CD8-positive, alpha-beta memory T cell (primary cell): ENCODE measurements at regions not wholly inside any gene's neighbourhood (a gene's known extent, or its start where the extent isn't known, plus 50 kb on each side); places are given as distances from the start of the nearest gene placed in this dataset.

ENCODE experiments used
- CTCF ChIA-PET: fragments of 350-600 bp; sonication (Branson Sonifier 250); formaldehyde crosslinking; loops from one replicate; lab custom pipeline; 2021; ENCODE audit warnings: antibody characterized with exemption; lab: Charles Lee
- POLR2A ChIA-PET: fragments of 350-600 bp; sonication (Branson Sonifier 250); formaldehyde crosslinking; loops from one replicate; lab custom pipeline; 2021; ENCODE audit warnings: antibody characterized with exemption; lab: Charles Lee
- DNase-seq, 5 donors: peaks; one replicate each; pipeline versions ENCODE4 v3.0.0 to v3.0.0-alpha.2; 2020 to 2022; ENCODE audit warnings: mixed read lengths in 1 of 5
- H3K27ac ChIP-seq: one replicate; pipeline ENCODE4 v1.7.0; 2013; ENCODE audit warnings: low read depth, mild to moderate bottlenecking, low read length, moderate library complexity
- H3K27me3 ChIP-seq: 2 replicates; pipeline ENCODE4 v1.7.0; 2013; ENCODE audit warnings: low read length, mild to moderate bottlenecking; ENCODE audit not compliant: insufficient read depth, poor library complexity, severe bottlenecking
- H3K36me3 ChIP-seq: 2 replicates; pipeline ENCODE4 v1.7.0; 2013; ENCODE audit warnings: mild to moderate bottlenecking, low read length, moderate library complexity; ENCODE audit not compliant: insufficient read depth
- H3K4me1 ChIP-seq: 2 replicates; pipeline ENCODE4 v1.7.0; 2013; ENCODE audit warnings: mild to moderate bottlenecking, low read length, moderate library complexity; ENCODE audit not compliant: insufficient read depth
- H3K4me3 ChIP-seq: 2 replicates; pipeline ENCODE4 v1.7.0; 2013; ENCODE audit warnings: mild to moderate bottlenecking, low read length
- H3K9me3 ChIP-seq: 2 replicates; pipeline ENCODE4 v1.7.0; 2013; ENCODE audit warnings: mild to moderate bottlenecking, low read length
- H3K27ac Mint-ChIP-seq, 8 donors: one replicate each; pipeline ENCODE4 v1.8.0; 2020 to 2021; ENCODE audit warnings: mixed read lengths in 8 of 8, mild to moderate bottlenecking in 6 of 8, inconsistent platforms in 3 of 8, moderate library complexity in 3 of 8
- H3K27me3 Mint-ChIP-seq, 2 donors: one replicate each; pipeline ENCODE4 v1.8.0; 2020 to 2021; ENCODE audit warnings: mixed read lengths in 2 of 2, mild to moderate bottlenecking in 1 of 2, moderate library complexity in 1 of 2
- H3K36me3 Mint-ChIP-seq, 3 donors: one replicate each; pipeline ENCODE4 v1.8.0; 2020 to 2021; ENCODE audit warnings: mixed read lengths in 3 of 3, inconsistent platforms in 1 of 3, mild to moderate bottlenecking in 1 of 3
- H3K4me1 Mint-ChIP-seq, 3 donors: one replicate each; pipeline ENCODE4 v1.8.0; 2020 to 2021; ENCODE audit warnings: mixed read lengths in 3 of 3, inconsistent platforms in 1 of 3, mild to moderate bottlenecking in 1 of 3
- H3K4me3 Mint-ChIP-seq, 7 donors: one replicate each; pipeline ENCODE4 v1.8.0; 2020 to 2021; ENCODE audit warnings: mixed read lengths in 7 of 7, mild to moderate bottlenecking in 6 of 7, moderate library complexity in 4 of 7, inconsistent platforms in 2 of 7
- H3K9me3 Mint-ChIP-seq, 5 donors: one replicate each; pipeline ENCODE4 v1.8.0; 2020 to 2022; ENCODE audit warnings: mixed read lengths in 5 of 5, mild to moderate bottlenecking in 3 of 5, moderate library complexity in 2 of 5, inconsistent platforms in 1 of 5

- no peaks in the 10 kb centered on the region for H3K36me3 Mint-ChIP-seq
- H3K4me1 Mint-ChIP-seq, result peaks cover 2 to 5% (median 3%) of the 10 kb centered on the region in 3 donors
- Histone ChIP-seq H3K27me3 (no peaks in the 10 kb centered on the region), H3K4me1 (no peaks in the 10 kb centered on the region), H3K36me3 (no peaks in the 10 kb centered on the region), H3K4me3 (no peak overlapping the region), H3K27ac (no peak overlapping the region), H3K9me3 (no peaks in the 10 kb centered on the region)
- H3K27ac Mint-ChIP-seq, result no peak overlapping the region
- no peak for DNase-seq
- H3K4me3 Mint-ChIP-seq, result no peak overlapping the region
- H3K9me3 Mint-ChIP-seq, result no peaks in the 10 kb centered on the region
- CTCF ChIA-PET, result interaction anchor here (1.5 kb wide), 1 partner anchor 11 kb away, joined by 3 read pairs; no protein-coding TSS in a partner anchor
- H3K27me3 Mint-ChIP-seq, result peaks cover 2 to 20% of the 10 kb centered on the region in 2 donors
- POLR2A ChIA-PET, result no interaction called here
Observed at GRCh38 chr4:72977936-72978485, 91.5 kb downstream of the COX18 start.

DNA sequence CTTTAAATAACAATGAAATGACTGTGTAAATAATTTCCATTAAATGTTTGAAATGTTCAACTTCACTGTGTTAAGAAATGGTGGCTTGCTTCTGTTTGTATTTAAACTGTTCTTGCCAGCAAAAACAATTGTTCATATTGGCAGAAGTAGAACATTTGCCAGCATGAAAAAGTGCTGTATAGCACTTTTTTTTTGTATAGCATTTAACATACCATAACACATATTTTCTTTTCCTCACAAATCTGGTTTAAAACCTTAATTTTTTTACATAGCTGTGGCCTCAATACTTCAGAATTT, 94.1 kb downstream of the COX18 start:
- H3K27me3 ChIP-seq, result no peaks in the 10 kb centered on the region
- POLR2A ChIA-PET, result no interaction called here
- Mint-ChIP-seq H3K27ac (no peak overlapping the region), H3K27me3 (peaks cover 0 to 25% of the 10 kb centered on the region in 2 donors), H3K9me3 (no peaks in the 10 kb centered on the region), H3K4me3 (no peak overlapping the region), H3K36me3 (no peaks in the 10 kb centered on the region), H3K4me1 (peaks cover 2 to 5% (median 3%) of the 10 kb centered on the region in 3 donors)
- no peaks in the 10 kb centered on the region for H3K9me3 ChIP-seq
- CTCF ChIA-PET, result no interaction called here
- no peak for DNase-seq
- no peak overlapping the region for H3K4me3 ChIP-seq
- H3K4me1 ChIP-seq, result no peaks in the 10 kb centered on the region
- no peaks in the 10 kb centered on the region for H3K36me3 ChIP-seq
- H3K27ac ChIP-seq, result no peak overlapping the region

GRCh38 chr4:72974694-72975487, 94.6 kb downstream of the COX18 start:
- POLR2A ChIA-PET, result no interaction called here
- DNase-seq, result no peak
- CTCF ChIA-PET, result no interaction called here
- Mint-ChIP-seq H3K36me3 (no peaks in the 10 kb centered on the region), H3K9me3 (no peaks in the 10 kb centered on the region), H3K4me3 (peak overlapping the region in 1 of 7 donors; percentile 73), H3K27ac (no peak overlapping the region), H3K4me1 (peaks cover 2 to 5% (median 3%) of the 10 kb centered on the region in 3 donors), H3K27me3 (peaks cover 0 to 25% of the 10 kb centered on the region in 2 donors)
- Histone ChIP-seq H3K9me3 (no peaks in the 10 kb centered on the region), H3K36me3 (no peaks in the 10 kb centered on the region), H3K27me3 (no peaks in the 10 kb centered on the region), H3K27ac (no peak overlapping the region), H3K4me1 (no peaks in the 10 kb centered on the region), H3K4me3 (no peak overlapping the region)

- no peaks in the 10 kb centered on the region for H3K9me3 ChIP-seq
- H3K27ac Mint-ChIP-seq, result no peak overlapping the region
- no peaks in the 10 kb centered on the region for H3K36me3 Mint-ChIP-seq
- no peak overlapping the region for H3K4me3 Mint-ChIP-seq
- no peaks in the 10 kb centered on the region for H3K4me1 ChIP-seq
- H3K27ac ChIP-seq, result no peak overlapping the region
- CTCF ChIA-PET, result no interaction called here
- H3K36me3 ChIP-seq, result no peaks in the 10 kb centered on the region
- peaks cover 0 to 10% of the 10 kb centered on the region in 2 donors for H3K27me3 Mint-ChIP-seq
- H3K4me3 ChIP-seq, result no peak overlapping the region
- no peaks in the 10 kb centered on the region for H3K9me3 Mint-ChIP-seq
- H3K27me3 ChIP-seq, result no peaks in the 10 kb centered on the region
- no peak for DNase-seq
- H3K4me1 Mint-ChIP-seq, result peaks cover 2 to 5% (median 4%) of the 10 kb centered on the region in 3 donors
- POLR2A ChIA-PET, result no interaction called here
Observed at GRCh38 chr4:72971572-72971971, 97.9 kb downstream of the COX18 start.

DNA sequence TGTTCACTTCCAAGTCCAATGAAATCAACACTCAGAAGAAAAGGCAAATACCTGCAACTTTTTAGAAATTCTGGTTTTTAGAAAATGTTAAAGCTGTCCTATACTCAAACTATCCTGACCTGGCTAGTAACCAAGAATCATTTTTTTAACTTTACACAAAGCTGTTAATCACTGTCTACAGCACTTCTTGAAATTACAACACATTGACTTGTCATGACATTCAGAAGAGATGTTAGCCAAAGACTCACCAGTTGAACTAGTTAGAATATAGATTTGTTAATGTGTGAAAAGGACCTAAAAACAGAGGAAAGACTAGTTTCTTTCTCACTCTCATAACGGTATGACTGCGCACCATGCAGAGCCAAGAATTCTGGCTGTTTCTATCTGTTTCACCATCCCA, 98.8 kb downstream of the COX18 start:
- Mint-ChIP-seq H3K9me3 (no peaks in the 10 kb centered on the region), H3K27ac (no peak overlapping the region), H3K4me1 (peaks cover 2 to 9% (median 5%) of the 10 kb centered on the region in 3 donors), H3K27me3 (peaks cover 0 to 10% of the 10 kb centered on the region in 2 donors), H3K36me3 (no peaks in the 10 kb centered on the region), H3K4me3 (no peak overlapping the region)
- Histone ChIP-seq H3K4me3 (no peak overlapping the region), H3K27me3 (no peaks in the 10 kb centered on the region), H3K36me3 (no peaks in the 10 kb centered on the region), H3K4me1 (no peaks in the 10 kb centered on the region), H3K27ac (no peak overlapping the region), H3K9me3 (no peaks in the 10 kb centered on the region)
- no peak for DNase-seq
- ChIA-PET CTCF (no interaction called here), POLR2A (no interaction called here)

DNA sequence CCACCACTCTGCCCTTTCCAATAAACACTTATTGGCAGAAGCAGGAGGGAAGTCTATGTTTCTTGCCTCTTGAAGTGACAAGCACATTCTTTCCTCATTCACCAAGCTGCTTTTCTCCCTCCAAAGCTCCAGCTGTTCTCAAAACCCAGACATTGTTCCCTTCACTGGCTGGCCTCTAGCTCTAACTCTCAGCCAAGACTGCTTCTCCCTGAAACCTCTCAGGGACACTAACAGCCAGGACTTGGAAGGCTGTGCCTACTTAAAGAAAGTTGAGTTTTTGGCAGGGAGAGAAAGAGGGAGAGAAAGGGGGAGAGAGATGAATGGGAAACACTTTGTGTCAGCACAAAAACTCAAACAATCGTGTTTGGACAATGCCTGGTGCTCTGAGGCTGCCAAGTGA, 99.5 kb downstream of the COX18 start:
- H3K9me3 ChIP-seq, result no peaks in the 10 kb centered on the region
- H3K27ac Mint-ChIP-seq, result no peak overlapping the region
- no peak overlapping the region for H3K27ac ChIP-seq
- DNase-seq, result no peak
- H3K4me3 ChIP-seq, result no peak overlapping the region
- H3K4me1 Mint-ChIP-seq, result peaks cover 2 to 9% (median 4%) of the 10 kb centered on the region in 3 donors
- H3K27me3 Mint-ChIP-seq, result peaks cover 0 to 10% of the 10 kb centered on the region in 2 donors
- no peak overlapping the region for H3K4me3 Mint-ChIP-seq
- no peaks in the 10 kb centered on the region for H3K36me3 ChIP-seq
- POLR2A ChIA-PET, result no interaction called here
- H3K9me3 Mint-ChIP-seq, result no peaks in the 10 kb centered on the region
- no peaks in the 10 kb centered on the region for H3K4me1 ChIP-seq
- H3K27me3 ChIP-seq, result no peaks in the 10 kb centered on the region
- no peaks in the 10 kb centered on the region for H3K36me3 Mint-ChIP-seq
- CTCF ChIA-PET, result no interaction called here

GRCh38 chr4:72966652-72967051, 102.9 kb downstream of the COX18 start:
- Histone ChIP-seq H3K36me3 (no peaks in the 10 kb centered on the region), H3K27me3 (no peaks in the 10 kb centered on the region), H3K9me3 (no peaks in the 10 kb centered on the region), H3K4me1 (no peaks in the 10 kb centered on the region), H3K27ac (no peak overlapping the region), H3K4me3 (no peak overlapping the region)
- H3K36me3 Mint-ChIP-seq, result no peaks in the 10 kb centered on the region
- no peak overlapping the region for H3K4me3 Mint-ChIP-seq
- no peak for DNase-seq
- ChIA-PET CTCF (interaction anchor here (0.9 kb wide), 1 partner anchor 11 kb away, joined by 3 read pairs; no protein-coding TSS in a partner anchor), POLR2A (no interaction called here)
- no peak overlapping the region for H3K27ac Mint-ChIP-seq
- peaks cover 8 to 10% of the 10 kb centered on the region in 2 donors for H3K27me3 Mint-ChIP-seq
- H3K4me1 Mint-ChIP-seq, result peaks cover 0 to 6% (median 0%) of the 10 kb centered on the region in 3 donors
- peaks cover 2 to 14% (median 12%) of the 10 kb centered on the region in 5 donors for H3K9me3 Mint-ChIP-seq

DNA sequence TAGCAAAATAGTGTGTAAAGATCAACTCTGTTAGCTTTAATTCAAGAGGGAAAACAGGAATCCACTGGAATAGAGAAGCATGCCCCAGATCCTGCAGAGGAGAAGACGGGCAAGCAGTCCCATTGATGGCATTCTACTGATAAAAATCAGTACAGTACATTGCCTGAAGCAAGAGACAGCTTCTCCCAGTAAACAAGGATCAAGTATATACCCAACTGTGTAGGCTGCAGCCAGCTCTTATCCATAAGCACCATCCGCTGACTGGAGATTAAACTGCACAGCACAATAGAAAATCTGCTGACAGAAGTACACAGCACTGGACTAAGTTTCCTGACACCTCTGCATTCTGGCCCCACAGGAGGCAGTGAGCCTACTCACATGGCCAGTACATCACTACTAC, 110.1 kb downstream of the COX18 start:
- Mint-ChIP-seq H3K9me3 (peaks cover 9 to 38% (median 26%) of the 10 kb centered on the region in 5 donors), H3K27me3 (peaks cover 19 to 23% of the 10 kb centered on the region in 2 donors), H3K4me1 (no peaks in the 10 kb centered on the region), H3K27ac (no peak overlapping the region), H3K36me3 (no peaks in the 10 kb centered on the region), H3K4me3 (no peak overlapping the region)
- H3K9me3 ChIP-seq, result peaks cover 5% of the 10 kb centered on the region
- no peak for DNase-seq
- H3K4me1 ChIP-seq, result no peaks in the 10 kb centered on the region
- no peak overlapping the region for H3K27ac ChIP-seq
- ChIA-PET CTCF (no interaction called here), POLR2A (no interaction called here)
- no peaks in the 10 kb centered on the region for H3K27me3 ChIP-seq
- no peak overlapping the region for H3K4me3 ChIP-seq
- no peaks in the 10 kb centered on the region for H3K36me3 ChIP-seq
